HCT116 (cell line): ENCODE measurements at regions not wholly inside any gene's neighbourhood (a gene's known extent, or its start where the extent isn't known, plus 50 kb on each side); places are given as distances from the start of the nearest gene placed in this dataset.

ENCODE experiments used
- ATAC-seq: fragments of 200-7000 bp; cut with Tn5 transposase; 2 replicates; pipeline ENCODE4 v1.9.1; 2020; ENCODE audit warnings: mild to moderate bottlenecking, moderate library complexity
- BruUV-seq: library from RNA; stranded (reverse); fragments of 400-500 nt; replicated peaks from 2 replicates; lab custom pipeline; 2021; lab: Mats Ljungman, UMichigan
- CTCF ChIA-PET: fragments of 300-600 bp; sonication (Branson Sonifier 250); formaldehyde crosslinking; loops from one replicate; lab custom pipeline; 2021; ENCODE audit warnings: antibody characterized with exemption; lab: Charles Lee
- POLR2A ChIA-PET: fragments of 300-600, 350-600 bp; sonication (Branson Sonifier 250); formaldehyde crosslinking; loops from one replicate; lab custom pipeline; 2021; ENCODE audit warnings: antibody characterized with exemption; lab: Charles Lee
- RAD21 ChIA-PET, 2 experiments: fragments of 300-600 bp; sonication (Branson Sonifier 250); formaldehyde crosslinking; loops; one replicate each; lab custom pipeline; 2023; ENCODE audit warnings: low total read pairs in 2 of 2; ENCODE audit not compliant: uncharacterized antibody in 2 of 2, unreplicated experiment in 2 of 2, low non-redundant PET in 1 of 2; lab: Charles Lee
- DNase-seq: peaks from one replicate; pipeline ENCODE4 v3.0.0-alpha.2; 2010; ENCODE audit warnings: low read depth, low spot score
- H2AFZ ChIP-seq: fragments of 200-600 bp; shearing (Covaris generic), sonication (generic); 2 replicates; pipeline ENCODE4 v1.6.1; 2017; ENCODE audit warnings: low read depth, mixed run types, mixed read lengths, antibody characterized with exemption, low read length; ENCODE audit not compliant: poor library complexity, severe bottlenecking
- H3K27ac ChIP-seq: 2 replicates; pipeline ENCODE4 v1.5.1; 2012; ENCODE audit warnings: low read depth, low read length
- H3K27me3 ChIP-seq: fragments of 200-600 bp; sonication (generic); 2 replicates; pipeline ENCODE4 v1.6.1; 2016; ENCODE audit warnings: mixed run types, low read length, mixed read lengths; ENCODE audit not compliant: insufficient read depth
- H3K36me3 ChIP-seq, 2 experiments: fragments of 200-500 bp in 1 of 2; fragments of 200-600 bp in 1 of 2; sonication (Bioruptor generic) in 1 of 2; sonication (generic) in 1 of 2; 2 replicates each; pipeline versions ENCODE4 v1.5.1 to v1.6.1; 2014 to 2016; ENCODE audit warnings: low read length in 2 of 2, inconsistent platforms in 1 of 2, mixed read lengths in 1 of 2, mixed run types in 1 of 2; ENCODE audit not compliant: insufficient read depth in 2 of 2, control insufficient read depth in 1 of 2
- H3K4me1 ChIP-seq, 2 experiments: fragments of 200-600 bp in 1 of 2; sonication (generic) in 1 of 2; 2 replicates each; pipeline versions ENCODE4 v1.5.1 to v1.6.1; 2012 to 2017; ENCODE audit warnings: low read length in 2 of 2, inconsistent platforms in 1 of 2, mild to moderate bottlenecking in 1 of 2, mixed read lengths in 1 of 2, mixed run types in 1 of 2, moderate library complexity in 1 of 2; ENCODE audit not compliant: insufficient read depth in 2 of 2, control insufficient read depth in 1 of 2
- H3K4me2 ChIP-seq: fragments of 200-600 bp; sonication (generic); 2 replicates; pipeline ENCODE4 v1.6.1; 2017; ENCODE audit warnings: mixed run types, low read length, mixed read lengths
- H3K4me3 ChIP-seq, 2 experiments: fragments of 200-600 bp in 1 of 2; sonication (generic) in 1 of 2; replicated peaks in 1 of 2; 2 replicates each; pipeline ENCODE4 v1.5.1; 2011 to 2016; ENCODE audit warnings: low read length in 2 of 2, control low read depth in 1 of 2, low read depth in 1 of 2, mild to moderate bottlenecking in 1 of 2, mixed read lengths in 1 of 2, mixed run types in 1 of 2
- H3K79me2 ChIP-seq: fragments of 200-600 bp; sonication (generic); 2 replicates; pipeline ENCODE4 v1.6.1; 2017; ENCODE audit warnings: mild to moderate bottlenecking, mixed run types, low read length, moderate library complexity, mixed read lengths; ENCODE audit not compliant: insufficient read depth
- H3K9ac ChIP-seq: fragments of 200-600 bp; sonication (generic); 2 replicates; pipeline ENCODE4 v1.6.1; 2016; ENCODE audit warnings: low read length, mixed read lengths
- H3K9me2 ChIP-seq: fragments of 200-600 bp; sonication (generic), shearing (Covaris generic); 2 replicates; pipeline ENCODE4 v1.6.1; 2017; ENCODE audit warnings: mixed run types, mild to moderate bottlenecking, moderate library complexity; ENCODE audit not compliant: insufficient read depth
- H3K9me3 ChIP-seq, 2 experiments: fragments of 200-500 bp in 1 of 2; fragments of 200-600 bp in 1 of 2; sonication (Bioruptor generic) in 1 of 2; sonication (generic) in 1 of 2; 2 replicates each; pipeline ENCODE4 v1.6.1; 2014 to 2017; ENCODE audit warnings: low read length in 2 of 2, mixed read lengths in 2 of 2, inconsistent platforms in 1 of 2, low read depth in 1 of 2, mild to moderate bottlenecking in 1 of 2, mixed run types in 1 of 2, moderate library complexity in 1 of 2; ENCODE audit not compliant: control insufficient read depth in 1 of 2, insufficient read depth in 1 of 2
- H4K20me1 ChIP-seq: fragments of 200-600 bp; sonication (generic), shearing (Covaris generic); 2 replicates; pipeline ENCODE4 v1.6.1; 2017; ENCODE audit warnings: mixed run types, mild to moderate bottlenecking, moderate library complexity; ENCODE audit not compliant: insufficient read depth
- ATF3 ChIP-seq: IDR thresholded peaks from 2 replicates; pipeline ENCODE4 v1.6.1; 2012
- CEBPB ChIP-seq: IDR thresholded peaks from 2 replicates; pipeline ENCODE4 v1.6.1; 2012; ENCODE audit warnings: low read depth
- CTCF ChIP-seq, 3 experiments: fragments of 200-600 bp in 1 of 3; sonication (generic) in 1 of 3; IDR thresholded peaks in 2 of 3; conservative IDR thresholded peaks in 1 of 3; 2 replicates each; pipeline ENCODE4 v1.5.1; 2012 to 2017; ENCODE audit warnings: low read depth in 2 of 3, low read length in 2 of 3, antibody characterized with exemption in 1 of 3, borderline replicate concordance in 1 of 3, control low read depth in 1 of 3, mild to moderate bottlenecking in 1 of 3, mixed read lengths in 1 of 3, mixed run types in 1 of 3, moderate library complexity in 1 of 3; ENCODE audit not compliant: insufficient read depth in 1 of 3
- EGR1 ChIP-seq: IDR thresholded peaks from 2 replicates; pipeline ENCODE4 v1.6.1; 2012; ENCODE audit warnings: low read depth
- EZH2phosphoT487 ChIP-seq: fragments of 200-600 bp; IDR thresholded peaks from 2 replicates; pipeline ENCODE4 v1.6.1; 2018; ENCODE audit warnings: antibody characterized with exemption, borderline replicate concordance
- POLR2AphosphoS5 ChIP-seq: IDR thresholded peaks from 2 replicates; pipeline ENCODE4 v1.6.1; 2011; ENCODE audit warnings: mild to moderate bottlenecking, low read depth, low read length, moderate library complexity
- RAD21 ChIP-seq: IDR thresholded peaks from 2 replicates; pipeline ENCODE4 v1.6.1; 2012; ENCODE audit warnings: low read depth, mild to moderate bottlenecking
- REST ChIP-seq: IDR thresholded peaks from 2 replicates; pipeline ENCODE4 v1.6.1; 2012; ENCODE audit warnings: low read depth
- SP1 ChIP-seq: IDR thresholded peaks from 2 replicates; pipeline ENCODE4 v1.6.1; 2012; ENCODE audit warnings: low read depth
- TCF7L2 ChIP-seq: IDR thresholded peaks from 2 replicates; pipeline ENCODE4 v1.7.0; 2011; ENCODE audit warnings: borderline replicate concordance, inconsistent platforms; ENCODE audit not compliant: insufficient read depth, insufficient read length; ENCODE audit errors: extremely low read depth
- YY1 ChIP-seq: IDR thresholded peaks from 2 replicates; pipeline ENCODE4 v1.6.1; 2011; ENCODE audit warnings: low read length, low read depth, moderate library complexity, mild to moderate bottlenecking; ENCODE audit not compliant: insufficient replicate concordance; ENCODE audit errors: extremely low read depth
- intact Hi-C: fragments of 100-400 bp; cut with micrococcal nuclease; formaldehyde crosslinking; loops from 2 replicates; pipeline ENCODE4 v1.10.0; 2022

GRCh38 chr1:185400052-185400451, 83.0 kb upstream of the IVNS1ABP start:
- Histone ChIP-seq H3K9me3 (no peaks in the 10 kb centered on the region), H3K27me3 (no peaks in the 10 kb centered on the region), H2AFZ (no peak overlapping the region), H3K9me2 (peaks cover 3% of the 10 kb centered on the region; the same call in 1 of the 2 replicates), H4K20me1 (no peaks in the 10 kb centered on the region), H3K4me1 (no peaks in the 10 kb centered on the region), H3K9ac (no peak overlapping the region), H3K4me3 (no peak overlapping the region), H3K79me2 (no peaks in the 10 kb centered on the region), H3K36me3 (no peaks in the 10 kb centered on the region), H3K27ac (no peak overlapping the region), H3K4me2 (no peak overlapping the region)
- BruUV-seq, result no TSS peak
- ChIA-PET POLR2A (no interaction called here), RAD21 (no interaction called here), CTCF (no interaction called here)
- TF ChIP-seq ATF3 (no peak), YY1 (no peak), POLR2AphosphoS5 (no peak), REST (no peak), CTCF (IDR thresholded peaks at IDR 0.05 in 2 of 3, conservative IDR thresholded peaks at IDR 0.05 in 1 of 3; ENCODE audit: borderline replicate concordance in 1 of 3, insufficient read depth in 1 of 3, low read depth in 2 of 3, low read length in 2 of 3) (no peak), CEBPB (no peak), EZH2phosphoT487 (no peak), SP1 (no peak), EGR1 (no peak), RAD21 (no peak), TCF7L2 (no peak)
- DNase-seq, result no peak
- intact Hi-C loops, result no loop called here
- ATAC-seq, result no peak
